HG02938 (cell line): ENCODE measurements at regions not wholly inside any gene's neighbourhood (a gene's known extent, or its start where the extent isn't known, plus 50 kb on each side); places are given as distances from the start of the nearest gene placed in this dataset.
A peak's percentile ranks its signal among the peaks of the same experiment; 100 is the strongest.
"Not testable (repeated sequence)": the region's sequence is repeated elsewhere in the genome, so short reads cannot be mapped to it uniquely, and the experiment has no call there.

Experiments
- ATAC-seq: cut with Tn5 transposase; IDR thresholded peaks from one replicate; pipeline ENCODE4 v1.9.1; 2021; ENCODE audit warnings: mild to moderate bottlenecking, moderate library complexity; ENCODE audit not compliant: unreplicated experiment

DNA sequence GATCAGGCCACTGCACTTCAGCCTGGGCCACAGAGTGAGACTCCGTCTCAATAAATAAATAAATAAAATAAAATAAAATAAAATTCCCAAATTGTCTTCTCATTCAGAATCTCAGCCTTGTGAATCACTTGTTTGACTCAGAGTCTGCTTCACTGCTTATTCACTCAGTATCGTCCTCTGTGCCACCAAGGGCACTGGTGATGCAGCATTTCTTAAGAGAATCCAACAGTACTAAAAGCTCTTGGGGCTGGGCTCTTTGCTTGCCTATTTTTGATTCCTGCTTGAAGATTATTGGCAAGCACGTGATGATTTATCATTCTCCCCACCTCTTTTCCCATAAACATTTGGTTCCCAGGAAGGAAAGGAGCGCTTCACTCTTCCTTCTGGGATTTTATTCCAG is 54.8 kb upstream of the HMGB1 start:
- ATAC-seq: no peak

DNA sequence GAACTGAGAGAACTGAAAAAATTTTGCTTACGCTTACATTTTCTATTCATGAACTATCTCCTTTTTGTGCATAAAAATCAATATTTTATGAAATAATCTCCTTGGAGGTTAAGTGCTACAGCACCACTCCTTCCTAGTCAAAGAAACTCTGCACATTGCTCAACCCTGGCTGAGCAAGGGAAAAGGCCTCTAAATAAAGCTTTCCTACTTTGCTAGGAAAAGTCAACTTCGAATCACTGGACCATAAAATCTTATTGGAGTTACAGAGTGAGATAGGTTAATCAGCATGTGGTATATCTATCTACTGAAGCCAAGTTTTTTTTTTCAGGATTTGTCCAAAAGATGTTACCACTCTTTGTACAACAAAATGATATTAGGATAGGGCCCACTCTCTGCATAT is 57.5 kb upstream of the HMGB1 start:
- no peak for ATAC-seq

DNA sequence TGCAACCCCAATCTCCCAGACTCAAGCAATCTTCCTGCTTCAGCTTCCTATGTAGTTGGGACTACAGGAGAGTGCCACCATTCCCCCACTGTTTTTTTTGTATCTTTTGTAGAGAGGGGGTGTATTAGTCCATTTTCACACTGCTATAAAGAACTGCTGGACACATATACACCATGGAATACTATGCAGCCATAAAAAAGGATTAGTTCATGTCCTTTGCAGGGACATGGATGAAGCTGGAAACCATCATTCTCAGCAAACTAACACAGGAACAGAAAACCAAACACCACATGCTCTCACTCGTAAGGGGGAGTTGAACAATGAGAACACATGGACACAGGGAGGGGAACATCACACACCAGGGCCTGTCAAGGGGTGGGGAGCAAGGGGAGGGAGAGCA is 58.1 kb upstream of the HMGB1 start:
- ATAC-seq: not testable (repeated sequence)

DNA sequence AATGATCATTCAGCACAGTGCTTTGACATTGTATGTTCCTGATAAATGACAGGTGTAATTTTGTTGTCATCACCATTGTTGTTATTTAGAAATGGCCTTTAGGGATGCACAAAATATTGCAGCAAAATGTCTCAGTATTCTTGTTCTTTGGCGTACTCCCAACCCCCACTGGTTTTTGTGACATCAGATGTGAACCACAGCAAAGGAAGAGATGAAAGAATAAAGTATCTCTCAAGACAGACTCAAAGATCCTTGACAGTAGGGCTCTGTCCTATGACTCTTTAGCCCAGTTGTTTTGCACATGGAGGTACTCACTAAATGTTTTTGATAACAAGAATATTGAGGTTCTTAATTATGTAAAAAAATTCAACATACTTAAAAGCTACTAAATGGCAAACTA is 59.5 kb upstream of the HMGB1 start:
- ATAC-seq: not testable (repeated sequence)

DNA sequence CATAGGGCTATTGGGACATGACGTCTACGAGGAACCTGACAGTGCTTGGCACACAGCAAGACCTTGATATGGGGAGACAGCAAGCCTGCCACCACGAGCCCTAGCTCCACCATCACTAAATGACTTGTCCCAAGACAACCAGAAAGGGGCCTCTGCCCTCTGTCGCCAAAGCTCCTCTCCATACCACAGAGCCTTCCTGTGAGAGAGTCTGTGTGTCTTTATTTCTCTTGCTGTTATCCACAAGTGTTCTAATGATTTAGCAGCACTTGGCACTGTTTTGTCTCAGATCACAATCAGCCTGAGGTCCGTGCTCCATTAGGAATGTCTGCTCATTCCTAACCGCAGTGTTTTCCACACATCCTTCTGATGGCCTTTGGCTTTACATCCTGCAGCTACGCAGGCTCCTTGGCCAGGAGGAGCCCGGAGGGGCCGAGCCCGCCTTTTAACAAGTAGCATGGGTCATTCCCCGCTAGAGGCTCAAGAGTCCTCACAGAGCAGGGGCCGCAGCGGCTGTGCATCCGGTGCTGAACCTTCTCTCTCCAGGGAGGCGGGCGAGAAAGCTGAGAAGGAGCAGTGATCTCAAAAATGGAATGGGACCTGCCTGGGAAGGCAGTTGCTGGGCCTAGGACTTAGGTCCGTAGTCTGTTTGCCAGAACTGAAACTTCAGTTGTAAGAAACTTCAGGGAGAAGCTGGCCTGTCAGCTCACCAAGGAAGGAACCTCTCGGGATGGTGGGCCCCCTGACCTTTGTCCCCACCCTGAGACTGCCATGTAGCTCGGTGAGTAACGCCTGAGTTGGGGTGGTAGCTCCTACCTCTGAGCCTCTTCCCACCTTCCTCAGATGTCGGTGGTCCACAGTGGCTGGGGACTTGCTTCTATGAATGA is 61.1 kb upstream of the HMGB1 start:
- no peak for ATAC-seq

DNA sequence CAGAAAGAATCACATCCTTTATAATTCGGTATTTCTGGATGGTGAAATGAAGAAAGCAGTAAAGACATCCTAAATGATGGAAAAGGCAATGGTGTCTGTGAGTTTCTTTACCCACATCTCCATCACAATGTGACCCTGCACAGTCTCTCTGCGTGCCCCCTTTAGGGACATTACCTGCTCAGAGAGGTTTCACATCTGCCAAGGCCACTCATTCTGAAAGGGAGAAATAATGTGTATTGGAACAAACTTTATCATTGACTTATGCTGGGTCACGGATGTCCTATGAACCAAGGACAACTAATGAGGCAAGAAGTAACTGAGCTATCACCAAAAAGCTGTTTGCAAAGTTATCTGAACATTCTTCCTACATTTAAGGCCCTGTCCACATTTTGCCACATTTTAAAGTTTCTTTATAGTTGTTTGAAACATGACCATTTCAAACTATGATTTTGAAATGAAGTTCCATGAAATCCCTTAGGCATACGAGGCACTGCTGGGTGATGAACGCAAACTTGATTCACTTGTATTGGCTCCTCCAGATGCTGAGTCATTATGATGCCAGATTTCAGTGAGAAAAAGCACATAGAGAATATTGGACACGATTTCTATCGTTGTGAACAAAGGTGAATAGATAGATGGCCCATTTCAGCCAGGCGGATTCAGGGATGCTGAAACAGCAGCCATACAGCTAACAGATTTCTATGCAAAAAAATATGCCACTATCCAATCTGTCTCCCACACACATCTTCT is 63.5 kb upstream of the HMGB1 start:
- peak; percentile 85 for ATAC-seq

DNA sequence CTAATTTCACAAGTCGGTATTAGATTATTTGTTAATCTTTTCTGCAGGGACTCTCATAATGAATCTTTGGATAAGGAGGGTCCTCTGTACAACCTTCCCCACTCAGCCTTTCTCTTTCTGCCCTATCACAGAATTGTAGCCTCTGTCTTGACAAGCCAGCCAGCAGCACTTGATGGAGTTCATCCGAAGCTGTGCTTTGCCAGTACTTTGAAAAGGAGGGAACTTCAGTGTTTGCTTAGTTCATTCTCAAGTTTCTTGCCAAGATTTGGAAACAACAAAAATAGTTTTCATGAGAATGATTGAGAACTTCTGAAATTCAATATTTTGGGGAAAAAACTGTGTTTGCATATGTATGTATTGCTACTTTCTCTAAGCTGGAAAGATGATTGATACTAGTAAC is 69.3 kb upstream of the HMGB1 start:
- ATAC-seq: no peak

DNA sequence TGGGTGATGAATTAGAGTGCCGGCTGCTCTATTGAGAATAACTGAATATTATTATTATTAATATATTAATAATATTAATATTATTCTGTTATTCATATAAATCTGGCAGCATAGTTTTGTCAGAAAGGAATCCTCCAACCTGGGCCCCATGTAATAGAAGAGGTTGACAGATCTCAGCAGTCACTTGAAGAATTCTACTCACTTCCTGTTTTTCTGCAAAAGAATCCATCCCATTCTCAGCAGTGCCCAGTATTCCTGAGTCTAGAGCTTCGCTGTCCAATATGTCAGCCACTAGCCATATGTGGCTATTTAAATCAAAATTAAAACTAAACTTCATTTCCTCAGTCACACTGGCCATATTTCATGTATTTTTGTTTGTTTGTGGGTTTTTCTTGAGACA is 72.4 kb upstream of the USPL1 start:
- no peak for ATAC-seq

DNA sequence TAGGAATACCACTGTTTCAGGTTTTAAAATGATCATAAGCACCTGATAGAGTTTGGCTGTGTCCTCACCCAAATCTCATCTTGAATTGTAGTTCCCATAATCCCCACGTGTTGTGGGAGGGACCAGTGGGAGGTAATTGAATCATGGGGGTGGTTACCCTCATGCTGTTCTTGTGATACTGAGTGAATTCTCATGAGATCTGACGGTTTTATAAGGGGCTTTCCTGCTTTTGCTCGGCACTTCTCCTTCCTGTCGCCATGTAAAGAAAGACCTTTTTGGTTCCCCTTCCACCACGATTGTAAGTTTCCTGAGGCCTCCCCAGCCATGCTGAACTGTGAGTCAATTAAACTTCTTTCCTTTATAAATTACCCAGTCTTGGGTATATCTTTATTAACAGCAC is 69.7 kb upstream of the USPL1 start:
- ATAC-seq: not testable (repeated sequence)

DNA sequence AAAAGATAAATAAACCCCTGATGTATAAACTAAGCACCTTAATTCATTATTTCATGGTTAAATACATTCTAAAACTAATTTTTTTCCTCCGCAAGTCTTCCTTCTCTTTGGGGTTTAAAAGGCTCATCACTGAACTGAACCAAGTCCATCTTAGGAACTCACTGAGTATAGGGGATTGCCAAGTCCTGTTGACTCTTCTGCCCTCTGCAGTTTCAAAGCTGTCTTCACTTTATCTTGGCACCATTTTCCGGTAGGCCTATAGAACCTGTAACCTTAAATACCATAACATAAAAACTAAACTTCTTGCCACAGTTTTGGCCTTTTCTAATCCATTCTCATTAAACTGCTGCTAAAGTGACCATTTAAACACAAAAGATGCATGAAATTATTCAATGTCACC is 66.5 kb upstream of the USPL1 start:
- peak; percentile 58 for ATAC-seq

DNA sequence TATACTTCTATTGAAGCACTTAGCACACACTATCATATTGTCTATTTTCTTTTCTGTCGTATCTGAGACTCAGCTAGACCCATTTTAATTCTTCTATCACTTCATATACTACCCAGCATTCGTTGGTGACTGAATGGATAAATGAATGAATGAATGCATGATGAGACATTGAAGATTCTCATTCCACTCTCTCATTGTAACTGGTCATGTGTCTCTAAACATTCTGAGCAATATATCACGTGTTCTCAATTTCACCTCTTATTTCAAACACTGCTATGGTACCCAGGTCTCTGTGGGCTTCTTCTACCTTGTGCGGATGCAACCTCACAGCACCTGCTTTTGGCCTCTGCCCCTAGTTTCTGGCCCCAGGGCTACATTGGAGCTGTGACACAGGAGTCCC is 65.2 kb upstream of the USPL1 start:
- ATAC-seq: no peak

DNA sequence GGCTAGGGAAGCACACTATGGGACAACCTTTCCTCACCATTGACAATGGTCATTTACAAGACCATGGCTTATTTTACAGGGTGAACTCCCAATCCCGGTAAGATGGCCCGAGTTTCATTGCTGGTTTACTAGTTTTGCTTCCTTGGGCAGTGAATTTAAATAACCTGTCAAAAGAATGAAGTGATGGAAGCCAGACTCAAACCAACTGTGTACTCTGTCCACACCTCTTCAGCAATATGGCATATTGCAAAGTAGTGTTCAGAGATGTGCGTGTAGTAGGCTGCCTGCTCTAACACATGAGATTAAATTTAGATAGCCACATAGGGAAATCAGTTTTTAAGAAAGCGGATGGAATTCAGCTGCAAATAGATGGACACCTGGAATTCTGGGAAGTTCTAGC is 58.4 kb upstream of the USPL1 start:
- ATAC-seq: no peak

DNA sequence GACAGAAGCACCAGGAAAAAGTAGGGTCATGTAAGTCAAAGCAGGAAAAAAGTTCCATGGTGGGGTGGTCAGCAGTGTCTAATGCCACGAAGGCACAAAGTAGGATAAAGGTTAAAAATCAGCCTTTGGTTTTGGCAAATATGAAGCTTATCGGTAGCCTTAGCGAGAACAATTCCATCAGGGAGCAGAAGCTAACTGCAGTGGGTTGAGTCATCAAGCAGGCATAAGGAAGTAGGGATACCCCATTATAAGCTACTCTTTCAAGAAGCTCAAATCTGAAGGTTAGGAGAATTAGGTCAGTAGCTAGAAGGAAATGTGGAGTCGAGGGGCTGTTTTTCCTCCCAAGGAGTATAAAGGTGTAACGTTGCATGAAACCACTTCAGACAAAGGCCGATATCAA is 57.5 kb upstream of the USPL1 start:
- ATAC-seq: no peak

DNA sequence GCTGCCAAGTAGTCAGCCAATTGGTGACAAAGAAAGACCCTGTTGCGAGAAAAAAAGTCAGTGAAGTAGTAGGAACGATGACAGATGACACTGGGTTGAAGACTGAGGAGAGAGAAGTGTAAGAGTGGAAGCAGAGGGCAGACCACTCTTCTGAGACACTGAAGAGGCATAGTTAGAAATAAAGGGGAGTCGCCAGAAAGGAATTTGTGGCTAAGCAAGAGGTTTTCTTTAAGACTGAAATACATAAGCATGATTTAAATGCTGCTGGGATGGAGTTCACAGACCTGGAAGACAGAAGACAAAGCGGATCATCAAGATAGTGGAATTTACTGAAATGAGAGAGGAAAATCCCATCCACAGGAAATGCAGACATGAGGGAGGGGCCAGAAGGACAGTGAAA is 56.2 kb upstream of the USPL1 start:
- ATAC-seq: no peak

DNA sequence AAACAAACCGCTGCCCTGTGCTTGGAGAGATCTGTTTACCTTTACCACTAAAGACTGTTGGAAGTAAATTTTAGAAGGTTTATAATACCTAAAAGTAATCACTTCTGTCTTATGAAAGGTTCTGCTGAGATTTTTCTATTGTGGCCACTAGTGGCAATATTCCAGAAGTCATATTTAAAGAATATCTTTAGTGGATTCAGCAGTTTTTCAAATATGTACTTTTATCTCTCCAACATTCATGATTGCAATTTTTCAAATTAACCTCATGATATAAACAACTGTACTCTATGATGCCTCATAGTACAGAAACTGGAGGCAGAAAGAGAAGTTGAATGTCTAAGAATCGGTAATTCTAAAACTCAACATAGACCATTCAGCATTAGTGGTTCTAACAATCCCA is 53.2 kb upstream of the USPL1 start:
- no peak for ATAC-seq

DNA sequence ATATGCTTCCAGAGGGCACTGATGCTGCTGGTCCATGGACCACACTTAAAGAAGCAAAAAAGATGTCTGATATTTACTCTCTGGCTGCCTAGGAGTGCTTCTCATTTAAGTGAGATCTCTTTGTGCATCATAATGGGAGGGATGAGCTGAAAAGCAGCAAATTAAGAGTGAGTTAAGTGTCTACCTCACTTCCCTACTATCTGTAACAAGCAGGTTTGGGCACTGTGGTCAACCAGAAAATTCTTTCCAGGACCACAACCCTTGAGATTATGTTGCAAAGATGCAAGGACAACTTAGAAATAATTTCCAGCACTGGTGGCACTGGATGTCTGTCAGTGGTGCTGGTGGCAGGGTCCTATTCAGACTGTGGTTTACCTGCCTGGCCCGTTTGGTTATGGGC is 52.1 kb upstream of the USPL1 start:
- no peak for ATAC-seq

DNA sequence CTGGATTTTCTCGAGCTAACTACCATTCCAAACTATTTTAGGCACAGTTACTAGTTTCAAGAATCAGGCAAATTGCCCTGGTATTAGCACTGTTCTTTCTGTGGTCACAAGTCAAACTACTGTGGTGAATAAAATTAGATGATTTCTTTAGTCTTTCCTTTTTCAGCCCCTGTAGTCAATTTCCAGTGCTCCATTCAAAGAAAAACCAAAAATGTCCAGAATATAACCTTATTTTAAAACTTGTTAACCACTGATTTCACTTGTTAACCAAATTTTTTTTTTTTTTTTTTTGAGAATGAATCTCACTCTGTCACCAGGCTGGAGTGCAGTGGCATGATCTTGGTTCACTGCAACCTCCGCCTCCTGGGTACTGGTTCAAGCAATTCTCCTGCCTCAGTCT is 50.6 kb upstream of the USPL1 start:
- ATAC-seq: no peak
